Astrocyte (in vitro differentiated cells and primary cell): ENCODE measurements at regions not wholly inside any gene's neighbourhood (a gene's known extent, or its start where the extent isn't known, plus 50 kb on each side); places are given as distances from the start of the nearest gene placed in this dataset.

Source experiments
- EZH2 ChIP-seq: IDR thresholded peaks from 2 replicates; pipeline ENCODE4 v1.6.1; 2012; ENCODE audit warnings: mild to moderate bottlenecking, low read length, inconsistent platforms; ENCODE audit not compliant: insufficient read depth
- TF ChIP-seq, protein P1 (sequence below): IDR thresholded peaks from 2 replicates; pipeline ENCODE4 v1.5.1; 2011; ENCODE audit warnings: low read depth, mild to moderate bottlenecking, inconsistent platforms, low read length, moderate library complexity; ENCODE audit not compliant: insufficient read depth

GRCh38 chr3:22594990-22595389 lies 608.1 kb upstream of the UBE2E2 start:
- TF ChIP-seq, protein P1, sequence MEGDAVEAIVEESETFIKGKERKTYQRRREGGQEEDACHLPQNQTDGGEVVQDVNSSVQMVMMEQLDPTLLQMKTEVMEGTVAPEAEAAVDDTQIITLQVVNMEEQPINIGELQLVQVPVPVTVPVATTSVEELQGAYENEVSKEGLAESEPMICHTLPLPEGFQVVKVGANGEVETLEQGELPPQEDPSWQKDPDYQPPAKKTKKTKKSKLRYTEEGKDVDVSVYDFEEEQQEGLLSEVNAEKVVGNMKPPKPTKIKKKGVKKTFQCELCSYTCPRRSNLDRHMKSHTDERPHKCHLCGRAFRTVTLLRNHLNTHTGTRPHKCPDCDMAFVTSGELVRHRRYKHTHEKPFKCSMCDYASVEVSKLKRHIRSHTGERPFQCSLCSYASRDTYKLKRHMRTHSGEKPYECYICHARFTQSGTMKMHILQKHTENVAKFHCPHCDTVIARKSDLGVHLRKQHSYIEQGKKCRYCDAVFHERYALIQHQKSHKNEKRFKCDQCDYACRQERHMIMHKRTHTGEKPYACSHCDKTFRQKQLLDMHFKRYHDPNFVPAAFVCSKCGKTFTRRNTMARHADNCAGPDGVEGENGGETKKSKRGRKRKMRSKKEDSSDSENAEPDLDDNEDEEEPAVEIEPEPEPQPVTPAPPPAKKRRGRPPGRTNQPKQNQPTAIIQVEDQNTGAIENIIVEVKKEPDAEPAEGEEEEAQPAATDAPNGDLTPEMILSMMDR: no peak
- no peak for TF ChIP-seq EZH2
